ENCODE measurements at regions not wholly inside any gene's neighbourhood (a gene's known extent, or its start where the extent isn't known, plus 50 kb on each side); places are given as distances from the start of the nearest gene placed in this dataset.

DNA sequence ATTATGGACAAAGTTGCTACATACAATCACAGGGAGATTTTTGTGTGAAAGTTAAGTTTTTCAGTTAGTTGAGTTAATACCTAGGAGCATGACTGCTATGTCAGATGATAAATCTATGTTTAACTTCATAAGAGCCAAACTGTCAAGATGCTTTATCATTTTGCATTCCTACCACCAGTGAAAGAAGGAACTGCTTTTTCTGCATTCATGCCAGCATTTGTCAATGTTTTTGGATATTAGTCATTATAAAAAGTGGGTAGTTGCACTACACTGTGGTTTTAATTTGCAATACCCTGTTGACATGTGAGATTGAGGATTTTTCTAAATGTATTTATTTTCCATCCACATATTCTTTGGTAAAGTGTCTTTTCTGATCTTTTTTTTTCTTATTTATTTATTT lies 434.0 kb upstream of the MON1B start:
- TF ChIP-seq, protein P1, sequence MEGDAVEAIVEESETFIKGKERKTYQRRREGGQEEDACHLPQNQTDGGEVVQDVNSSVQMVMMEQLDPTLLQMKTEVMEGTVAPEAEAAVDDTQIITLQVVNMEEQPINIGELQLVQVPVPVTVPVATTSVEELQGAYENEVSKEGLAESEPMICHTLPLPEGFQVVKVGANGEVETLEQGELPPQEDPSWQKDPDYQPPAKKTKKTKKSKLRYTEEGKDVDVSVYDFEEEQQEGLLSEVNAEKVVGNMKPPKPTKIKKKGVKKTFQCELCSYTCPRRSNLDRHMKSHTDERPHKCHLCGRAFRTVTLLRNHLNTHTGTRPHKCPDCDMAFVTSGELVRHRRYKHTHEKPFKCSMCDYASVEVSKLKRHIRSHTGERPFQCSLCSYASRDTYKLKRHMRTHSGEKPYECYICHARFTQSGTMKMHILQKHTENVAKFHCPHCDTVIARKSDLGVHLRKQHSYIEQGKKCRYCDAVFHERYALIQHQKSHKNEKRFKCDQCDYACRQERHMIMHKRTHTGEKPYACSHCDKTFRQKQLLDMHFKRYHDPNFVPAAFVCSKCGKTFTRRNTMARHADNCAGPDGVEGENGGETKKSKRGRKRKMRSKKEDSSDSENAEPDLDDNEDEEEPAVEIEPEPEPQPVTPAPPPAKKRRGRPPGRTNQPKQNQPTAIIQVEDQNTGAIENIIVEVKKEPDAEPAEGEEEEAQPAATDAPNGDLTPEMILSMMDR (IDR thresholded peaks at IDR 0.05; ENCODE audit: low read length) = no peak
- no peak for TF ChIP-seq EZH2 (IDR thresholded peaks at IDR 0.05; ENCODE audit: borderline replicate concordance, low read length)

All from OCI-LY1 (cell line).